H1 (cell line): ENCODE measurements at regions not wholly inside any gene's neighbourhood (a gene's known extent, or its start where the extent isn't known, plus 50 kb on each side); places are given as distances from the start of the nearest gene placed in this dataset.

Experiments
- ATF2 ChIP-seq: IDR thresholded peaks from 2 replicates; pipeline ENCODE4 v1.6.1; 2012; ENCODE audit warnings: low read length, inconsistent platforms
- BRCA1 ChIP-seq: IDR thresholded peaks from 2 replicates; pipeline ENCODE4 v1.6.1; 2012; ENCODE audit warnings: low read depth, low read length, improper control_type of control experiment
- CBX8 ChIP-seq: fragments of 300-800, 300-1000 bp; sonication (generic); IDR thresholded peaks from 2 replicates; pipeline ENCODE4 v1.7.1; 2016; ENCODE audit warnings: low read depth, low read length, borderline replicate concordance
- CHD1 ChIP-seq: IDR thresholded peaks from 2 replicates; pipeline ENCODE4 v1.6.1; 2012; ENCODE audit warnings: low read depth, low read length, improper control_type of control experiment
- EP300 ChIP-seq, 2 experiments: IDR thresholded peaks; 1 replicate in 1 of 2; 2 replicates in 1 of 2; pipeline ENCODE4 v1.6.1; 2011 to 2012; ENCODE audit warnings: low read depth in 2 of 2, low read length in 2 of 2, mild to moderate bottlenecking in 2 of 2, borderline replicate concordance in 1 of 2, inconsistent platforms in 1 of 2, moderate library complexity in 1 of 2
- POLR2A ChIP-seq, 2 experiments: IDR thresholded peaks; 1 replicate in 1 of 2; 2 replicates in 1 of 2; pipeline ENCODE4 v1.6.1; 2011; ENCODE audit warnings: low read depth in 2 of 2, low read length in 2 of 2, mild to moderate bottlenecking in 2 of 2; ENCODE audit errors: control extremely low read depth in 1 of 2
- POLR2AphosphoS5 ChIP-seq: IDR thresholded peaks from 2 replicates; pipeline ENCODE4 v1.6.1; 2011; ENCODE audit warnings: low read depth, low read length
- RFX5 ChIP-seq: IDR thresholded peaks from 2 replicates; pipeline ENCODE4 v1.6.1; 2011; ENCODE audit warnings: low read depth, low read length, improper control_type of control experiment, borderline replicate concordance
- SP1 ChIP-seq: IDR thresholded peaks from 2 replicates; pipeline ENCODE4 v1.6.1; 2011; ENCODE audit warnings: low read depth, low read length
- TEAD4 ChIP-seq: IDR thresholded peaks from 2 replicates; pipeline ENCODE4 v1.6.1; 2012; ENCODE audit warnings: low read depth, low read length, inconsistent platforms, mixed read lengths
- TF ChIP-seq, protein P1 (sequence below), 3 experiments: IDR thresholded peaks; 1 replicate in 2 of 3; 2 replicates in 1 of 3; pipeline versions ENCODE4 v1.5.1 to v1.6.1; 2011; ENCODE audit warnings: low read length in 3 of 3, mild to moderate bottlenecking in 3 of 3, inconsistent platforms in 2 of 3, low read depth in 1 of 3, moderate library complexity in 1 of 3; ENCODE audit not compliant: insufficient read depth in 1 of 3; ENCODE audit errors: control extremely low read depth in 1 of 3

GRCh38 chr12:91986084-91986483 is 159.6 kb downstream of the BTG1 start:
- TF ChIP-seq RFX5 (no peak), POLR2AphosphoS5 (no peak), TEAD4 (no peak), ATF2 (no peak), POLR2A (IDR thresholded peaks at IDR 0.05; ENCODE audit: control extremely low read depth in 1 of 2, low read depth in 2 of 2, low read length in 2 of 2) (no peak), CHD1 (no peak), BRCA1 (no peak), SP1 (no peak), CBX8 (no peak), EP300 (IDR thresholded peaks at IDR 0.05; ENCODE audit: borderline replicate concordance in 1 of 2, low read depth in 2 of 2, low read length in 2 of 2) (no peak)
- TF ChIP-seq, protein P1, sequence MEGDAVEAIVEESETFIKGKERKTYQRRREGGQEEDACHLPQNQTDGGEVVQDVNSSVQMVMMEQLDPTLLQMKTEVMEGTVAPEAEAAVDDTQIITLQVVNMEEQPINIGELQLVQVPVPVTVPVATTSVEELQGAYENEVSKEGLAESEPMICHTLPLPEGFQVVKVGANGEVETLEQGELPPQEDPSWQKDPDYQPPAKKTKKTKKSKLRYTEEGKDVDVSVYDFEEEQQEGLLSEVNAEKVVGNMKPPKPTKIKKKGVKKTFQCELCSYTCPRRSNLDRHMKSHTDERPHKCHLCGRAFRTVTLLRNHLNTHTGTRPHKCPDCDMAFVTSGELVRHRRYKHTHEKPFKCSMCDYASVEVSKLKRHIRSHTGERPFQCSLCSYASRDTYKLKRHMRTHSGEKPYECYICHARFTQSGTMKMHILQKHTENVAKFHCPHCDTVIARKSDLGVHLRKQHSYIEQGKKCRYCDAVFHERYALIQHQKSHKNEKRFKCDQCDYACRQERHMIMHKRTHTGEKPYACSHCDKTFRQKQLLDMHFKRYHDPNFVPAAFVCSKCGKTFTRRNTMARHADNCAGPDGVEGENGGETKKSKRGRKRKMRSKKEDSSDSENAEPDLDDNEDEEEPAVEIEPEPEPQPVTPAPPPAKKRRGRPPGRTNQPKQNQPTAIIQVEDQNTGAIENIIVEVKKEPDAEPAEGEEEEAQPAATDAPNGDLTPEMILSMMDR (IDR thresholded peaks at IDR 0.05; ENCODE audit: control extremely low read depth in 1 of 3, insufficient read depth in 1 of 3, low read depth in 1 of 3, low read length in 3 of 3): no peak
